ENCODE measurements at regions not wholly inside any gene's neighbourhood (a gene's known extent, or its start where the extent isn't known, plus 50 kb on each side); places are given as distances from the start of the nearest gene placed in this dataset.

DNA sequence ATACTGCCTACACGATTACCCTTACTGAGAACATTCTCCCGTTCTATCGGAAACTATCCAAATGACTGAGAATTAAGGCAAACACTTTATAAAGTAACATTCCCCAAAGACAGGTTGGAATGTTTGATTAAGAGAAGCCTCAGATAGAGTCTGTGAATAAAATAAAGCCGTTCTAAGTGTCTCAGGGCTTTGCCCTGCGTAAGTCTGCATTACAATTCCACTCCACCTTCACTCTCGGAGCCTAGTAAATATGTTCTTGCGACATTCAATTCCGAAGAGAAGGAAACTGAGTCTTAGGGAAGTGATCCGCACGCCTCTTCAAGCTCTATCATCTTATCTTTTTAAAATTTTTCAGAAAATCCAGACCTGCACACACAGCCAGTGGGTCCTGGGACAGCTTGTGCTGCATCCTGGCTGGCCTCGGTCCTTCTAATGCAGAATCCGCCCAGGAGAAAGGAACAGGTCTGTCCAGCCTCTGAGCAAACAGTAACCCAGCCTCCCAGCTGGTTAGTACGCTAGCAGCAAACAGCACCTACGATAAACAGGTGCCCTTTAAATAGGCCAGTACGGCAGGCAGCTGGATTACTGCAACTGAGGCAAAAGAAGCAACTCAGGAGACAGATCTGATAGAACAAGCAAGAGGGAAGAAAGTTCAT is 254.1 kb upstream of the IRX3 start:
- Histone ChIP-seq H3K36me3 (no peaks in the 10 kb centered on the region), H3K4me3 (no peak overlapping the region), H3K9me3 (no peaks in the 10 kb centered on the region), H3K27me3 (no peaks in the 10 kb centered on the region), H3K4me1 (no peaks in the 10 kb centered on the region), H3K27ac (no peak overlapping the region)
- 89% methylated on average over 15 of the region's 15 CpGs for WGBS
- TF ChIP-seq POLR2A (IDR thresholded peaks at IDR 0.05) (no peak), POLR2AphosphoS5 (IDR thresholded peaks at IDR 0.05) (no peak), EP300 (IDR thresholded peaks at IDR 0.05) (no peak)
- TF ChIP-seq, protein P1, sequence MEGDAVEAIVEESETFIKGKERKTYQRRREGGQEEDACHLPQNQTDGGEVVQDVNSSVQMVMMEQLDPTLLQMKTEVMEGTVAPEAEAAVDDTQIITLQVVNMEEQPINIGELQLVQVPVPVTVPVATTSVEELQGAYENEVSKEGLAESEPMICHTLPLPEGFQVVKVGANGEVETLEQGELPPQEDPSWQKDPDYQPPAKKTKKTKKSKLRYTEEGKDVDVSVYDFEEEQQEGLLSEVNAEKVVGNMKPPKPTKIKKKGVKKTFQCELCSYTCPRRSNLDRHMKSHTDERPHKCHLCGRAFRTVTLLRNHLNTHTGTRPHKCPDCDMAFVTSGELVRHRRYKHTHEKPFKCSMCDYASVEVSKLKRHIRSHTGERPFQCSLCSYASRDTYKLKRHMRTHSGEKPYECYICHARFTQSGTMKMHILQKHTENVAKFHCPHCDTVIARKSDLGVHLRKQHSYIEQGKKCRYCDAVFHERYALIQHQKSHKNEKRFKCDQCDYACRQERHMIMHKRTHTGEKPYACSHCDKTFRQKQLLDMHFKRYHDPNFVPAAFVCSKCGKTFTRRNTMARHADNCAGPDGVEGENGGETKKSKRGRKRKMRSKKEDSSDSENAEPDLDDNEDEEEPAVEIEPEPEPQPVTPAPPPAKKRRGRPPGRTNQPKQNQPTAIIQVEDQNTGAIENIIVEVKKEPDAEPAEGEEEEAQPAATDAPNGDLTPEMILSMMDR (IDR thresholded peaks at IDR 0.05): no peak
- no peak for DNase-seq (ENCODE audit: low spot score in 2 of 2)

DNA sequence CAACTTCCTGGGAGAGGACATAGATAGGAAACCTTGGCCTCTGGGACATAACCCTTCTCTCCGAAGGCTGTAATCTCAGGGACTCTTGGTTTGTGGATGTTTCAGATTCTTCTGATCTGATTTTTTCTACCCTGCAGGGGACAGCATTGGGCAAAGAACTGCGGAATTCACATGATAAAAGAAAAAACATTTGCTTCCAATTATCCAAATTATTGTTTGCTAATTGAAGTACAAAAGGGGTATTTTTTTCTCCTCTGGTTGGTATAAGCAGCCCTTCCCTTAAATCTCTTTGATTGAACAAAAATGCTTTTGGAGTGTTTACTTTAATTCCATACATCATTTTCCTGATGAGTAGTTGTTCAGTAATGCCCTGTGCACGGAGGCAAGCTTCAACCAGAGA is 251.7 kb upstream of the IRX3 start:
- TF ChIP-seq POLR2A (IDR thresholded peaks at IDR 0.05): no peak
- TF ChIP-seq, protein P1 (IDR thresholded peaks at IDR 0.05): no peak
- TF ChIP-seq POLR2AphosphoS5 (IDR thresholded peaks at IDR 0.05): no peak
- TF ChIP-seq EP300 (IDR thresholded peaks at IDR 0.05): no peak
- Histone ChIP-seq H3K4me3 (no peak overlapping the region), H3K27ac (no peak overlapping the region), H3K36me3 (no peaks in the 10 kb centered on the region), H3K27me3 (no peaks in the 10 kb centered on the region), H3K4me1 (no peaks in the 10 kb centered on the region), H3K9me3 (no peaks in the 10 kb centered on the region)
- no peak for DNase-seq (ENCODE audit: low spot score in 2 of 2)
- whole genome bisulfite sequencing: 41% methylated on average over 3 of the region's 3 CpGs

DNA sequence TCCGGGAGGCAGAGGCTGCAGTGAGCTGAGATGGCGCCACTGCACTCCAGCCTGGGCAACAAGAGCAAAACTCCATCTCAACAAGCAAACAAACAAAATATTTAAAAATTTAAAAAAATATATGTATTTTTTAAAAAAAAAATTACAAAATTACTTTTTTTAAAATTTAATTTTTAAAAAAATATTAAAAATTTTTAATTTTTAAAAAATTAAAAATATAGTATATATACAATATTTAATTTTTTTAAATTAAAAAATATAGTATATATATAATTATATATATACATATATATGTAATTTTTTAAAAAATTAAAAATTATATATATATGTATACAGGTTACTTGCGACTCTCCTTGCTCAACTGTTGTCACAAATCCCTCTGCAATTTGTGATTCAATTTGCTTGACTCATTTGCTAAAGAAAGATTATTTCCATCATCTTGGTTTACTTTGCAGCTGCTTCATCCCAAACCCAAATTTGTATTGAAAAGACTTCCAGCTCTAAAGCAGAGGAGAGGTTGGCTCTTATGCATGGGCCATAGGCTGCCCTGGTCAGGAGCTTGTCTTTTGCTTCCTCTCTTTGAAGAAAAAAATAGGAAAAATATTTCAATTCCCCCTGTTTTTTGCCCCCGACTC is 247.4 kb upstream of the IRX3 start:
- Histone ChIP-seq H3K4me3 (no peak overlapping the region), H3K27me3 (no peaks in the 10 kb centered on the region), H3K4me1 (no peaks in the 10 kb centered on the region), H3K27ac (no peak overlapping the region), H3K9me3 (peaks cover 5% of the 10 kb centered on the region), H3K36me3 (no peaks in the 10 kb centered on the region)
- TF ChIP-seq POLR2A (IDR thresholded peaks at IDR 0.05) (no peak), EP300 (IDR thresholded peaks at IDR 0.05) (no peak), POLR2AphosphoS5 (IDR thresholded peaks at IDR 0.05) (no peak)
- 96% methylated on average over 4 of the region's 4 CpGs for WGBS
- DNase-seq (ENCODE audit: low spot score in 2 of 2): no peak

DNA sequence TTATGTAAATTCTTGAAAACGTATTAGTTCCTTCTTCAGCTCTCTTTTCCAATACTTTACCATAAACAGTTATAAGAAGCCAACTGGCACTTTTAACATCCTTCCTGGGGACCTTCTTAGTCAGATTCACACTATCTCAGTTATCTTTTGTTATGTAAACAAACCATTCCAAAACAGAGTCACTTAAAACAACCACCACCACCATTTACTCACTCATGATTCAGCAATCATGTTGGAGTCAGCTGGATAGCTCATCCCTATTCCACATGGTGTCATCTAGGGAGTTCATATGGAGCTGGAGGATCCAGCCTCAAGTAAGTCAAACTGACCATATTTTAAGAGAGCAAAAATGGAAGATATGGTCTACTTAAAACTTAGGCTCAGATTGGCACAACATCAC is 240.3 kb upstream of the IRX3 start:
- no peak overlapping the region for H3K4me3 ChIP-seq
- no peak overlapping the region for H3K27ac ChIP-seq
- no peaks in the 10 kb centered on the region for H3K4me1 ChIP-seq
- 71% methylated on average over 1 of the region's 1 CpG for WGBS
- H3K9me3 ChIP-seq: no peaks in the 10 kb centered on the region
- DNase-seq (ENCODE audit: low spot score in 2 of 2): no peak
- no peaks in the 10 kb centered on the region for H3K27me3 ChIP-seq
- no peak for TF ChIP-seq POLR2AphosphoS5 (IDR thresholded peaks at IDR 0.05)
- TF ChIP-seq, protein P1 (IDR thresholded peaks at IDR 0.05): no peak
- TF ChIP-seq POLR2A (IDR thresholded peaks at IDR 0.05): no peak
- no peak for TF ChIP-seq EP300 (IDR thresholded peaks at IDR 0.05)
- no peaks in the 10 kb centered on the region for H3K36me3 ChIP-seq

DNA sequence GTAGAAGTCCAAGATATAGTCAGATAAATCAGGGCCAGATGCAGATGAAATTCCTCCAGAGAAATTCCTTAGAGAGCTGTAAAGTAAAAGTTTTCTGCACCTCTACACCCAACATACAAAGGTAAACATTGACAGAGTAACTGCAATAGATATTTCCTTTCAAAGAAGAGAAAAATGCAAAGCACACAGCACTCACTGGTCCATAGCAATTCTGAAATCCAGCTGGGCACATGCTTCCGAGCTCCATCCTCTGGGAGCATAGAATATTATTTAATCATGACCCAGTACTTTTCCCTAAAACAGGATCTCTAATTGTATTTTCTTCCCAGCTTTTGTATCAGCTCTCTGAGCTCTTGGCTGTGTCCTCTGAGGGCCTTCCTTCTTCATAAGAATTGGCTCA is 239.5 kb upstream of the IRX3 start:
- Histone ChIP-seq H3K4me3 (no peak overlapping the region), H3K36me3 (no peaks in the 10 kb centered on the region), H3K27ac (no peak overlapping the region), H3K4me1 (no peaks in the 10 kb centered on the region), H3K27me3 (no peaks in the 10 kb centered on the region), H3K9me3 (no peaks in the 10 kb centered on the region)
- 82% methylated on average over 1 of the region's 1 CpG for WGBS
- no peak for DNase-seq (ENCODE audit: low spot score in 2 of 2)
- TF ChIP-seq, protein P1 (IDR thresholded peaks at IDR 0.05): no peak
- TF ChIP-seq EP300 (IDR thresholded peaks at IDR 0.05): no peak
- TF ChIP-seq POLR2AphosphoS5 (IDR thresholded peaks at IDR 0.05): no peak
- TF ChIP-seq POLR2A (IDR thresholded peaks at IDR 0.05): no peak

All from suprapubic skin (tissue), 4 donors.